NCI-H748 treated with DMSO at 0.1 percent for 48 hours (cell line): ENCODE measurements at regions not wholly inside any gene's neighbourhood (a gene's known extent, or its start where the extent isn't known, plus 50 kb on each side); places are given as distances from the start of the nearest gene placed in this dataset.
"Not testable (repeated sequence)": the region's sequence is repeated elsewhere in the genome, so short reads cannot be mapped to it uniquely, and the experiment has no call there.

Experiments
- DNase-seq: peaks from one replicate; lab custom pipeline; 2025; lab: John Stamatoyannopoulos, UW

DNA sequence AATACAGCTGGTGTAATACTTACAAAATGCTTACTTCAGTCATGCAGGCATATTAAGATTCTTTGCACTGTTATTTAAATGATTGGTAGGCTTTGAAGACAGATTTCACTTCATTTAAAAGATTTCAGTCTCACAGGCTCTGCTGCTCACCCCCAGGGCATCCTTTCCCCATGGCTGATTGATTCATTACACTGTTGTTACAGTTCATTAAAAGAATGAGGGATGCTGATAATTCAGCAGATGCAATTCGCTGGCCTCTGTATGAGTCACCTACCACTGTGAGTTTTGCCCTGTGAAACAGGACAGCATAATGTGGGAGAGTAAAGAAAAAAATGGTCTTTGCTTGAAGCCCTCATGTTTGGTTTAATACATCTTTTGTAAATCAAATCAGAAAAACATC is 246.9 kb downstream of the CYLC2 start:
- no peak for DNase-seq

DNA sequence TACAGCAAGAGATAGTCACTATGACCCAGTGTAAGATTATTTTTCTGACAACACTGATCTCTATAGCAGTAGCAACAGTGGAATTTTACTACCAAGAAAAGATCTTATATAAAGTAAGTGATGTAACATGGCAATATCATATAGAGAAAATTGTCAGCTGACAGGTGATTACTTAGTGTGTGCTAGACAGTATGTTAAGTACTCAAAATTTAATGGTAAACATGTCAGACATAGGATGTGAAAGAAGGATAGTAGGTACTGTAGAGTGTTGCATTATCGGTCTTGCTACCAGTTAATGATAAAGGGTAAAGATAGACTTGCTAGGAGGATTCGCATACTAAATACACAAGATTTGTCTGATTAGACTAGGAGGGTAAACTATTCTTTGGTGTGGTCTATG is 247.4 kb downstream of the CYLC2 start:
- no peak for DNase-seq

DNA sequence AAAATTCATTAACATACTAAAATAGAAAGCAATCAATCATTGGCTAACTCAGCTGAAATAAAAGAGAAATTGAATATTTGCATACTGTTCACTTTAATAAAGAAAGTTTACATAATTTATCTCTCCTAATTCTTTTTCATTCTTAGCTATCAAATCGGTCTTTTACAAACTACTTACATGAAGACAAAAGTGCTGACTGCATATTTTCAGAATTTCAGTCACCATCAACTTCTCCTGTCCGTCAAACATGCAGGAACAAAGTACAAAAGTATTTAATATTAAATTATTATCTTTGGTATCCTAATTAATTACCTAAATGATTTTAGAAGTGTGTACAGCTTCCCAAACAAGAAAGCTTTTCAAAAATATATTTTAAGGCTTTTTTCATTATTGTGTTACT is 248.4 kb downstream of the CYLC2 start:
- DNase-seq: no peak

DNA sequence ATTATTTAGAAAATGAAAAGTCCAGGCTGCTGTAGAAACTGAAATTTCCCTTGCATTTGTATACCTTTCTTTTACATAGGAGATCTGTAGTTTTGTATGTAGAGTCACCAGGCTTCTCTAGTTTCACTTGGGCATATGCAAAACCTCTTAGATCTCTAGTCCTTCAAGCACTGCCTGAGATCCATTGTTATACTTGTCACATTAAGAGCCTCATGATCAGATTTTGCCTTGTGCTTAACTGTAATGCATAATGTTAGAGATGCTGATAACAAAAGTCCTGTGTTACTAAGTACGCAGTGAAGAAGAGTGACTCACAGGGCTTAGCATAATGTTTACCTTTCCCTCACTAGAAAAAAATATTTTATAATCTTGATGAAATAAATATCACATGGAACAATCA is 250.2 kb downstream of the CYLC2 start:
- DNase-seq: no peak

DNA sequence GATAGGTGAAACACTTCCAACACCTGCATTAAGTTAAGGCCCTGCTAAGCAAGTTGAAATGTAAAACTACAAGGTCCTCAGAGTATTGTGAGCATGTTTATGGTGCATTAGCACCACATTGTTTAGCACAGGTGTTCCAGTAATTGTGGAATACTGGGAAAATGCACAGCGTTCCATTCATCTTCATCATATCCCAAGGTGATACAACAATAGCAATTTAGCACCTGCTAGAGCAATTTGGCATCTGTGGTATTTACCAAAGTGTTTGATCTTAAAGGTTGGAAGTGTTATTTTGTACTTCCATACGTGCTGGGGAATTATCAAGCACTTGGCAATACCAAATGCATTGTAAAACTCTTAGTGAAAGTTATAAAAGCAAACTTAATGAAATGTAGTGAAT is 266.8 kb downstream of the CYLC2 start:
- DNase-seq: peak; percentile 26

DNA sequence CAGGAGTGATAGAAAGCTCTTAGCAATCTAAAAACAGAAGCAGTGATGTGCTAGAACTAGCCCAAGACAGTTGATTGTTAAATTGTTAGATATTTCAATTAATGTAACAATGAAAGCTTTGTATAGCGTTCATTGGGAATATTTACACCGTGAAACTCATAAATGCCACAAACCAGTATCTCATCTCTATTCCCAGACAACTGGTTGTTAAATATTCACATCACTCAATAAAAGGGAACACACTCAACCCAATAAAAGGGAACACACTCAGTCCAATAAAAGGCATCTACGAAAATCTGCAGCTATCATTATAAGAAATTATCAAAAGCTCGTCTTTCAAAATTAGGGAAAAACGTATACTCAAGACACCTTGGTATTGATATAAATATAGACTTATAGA is 270.9 kb downstream of the CYLC2 start:
- DNase-seq: no peak

DNA sequence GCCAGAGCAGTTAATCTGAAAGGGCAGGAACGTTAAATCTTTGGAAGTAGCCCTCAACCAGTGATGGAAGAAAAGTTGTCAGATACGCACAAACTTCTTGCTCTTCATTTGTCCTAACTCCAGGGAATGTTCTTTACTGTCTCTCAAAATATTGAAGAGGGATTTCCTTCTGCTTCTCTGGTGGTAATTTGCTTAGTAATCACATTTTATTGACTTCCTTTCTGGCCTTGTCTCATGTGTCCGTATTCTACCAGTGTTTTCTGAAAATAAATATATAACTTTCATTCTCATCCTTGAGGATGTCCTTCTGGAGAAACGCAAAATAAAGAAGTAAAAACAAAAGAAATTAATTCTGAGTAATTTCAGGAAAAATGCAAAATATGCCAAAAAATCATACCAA is 282.1 kb downstream of the CYLC2 start:
- DNase-seq: no peak

DNA sequence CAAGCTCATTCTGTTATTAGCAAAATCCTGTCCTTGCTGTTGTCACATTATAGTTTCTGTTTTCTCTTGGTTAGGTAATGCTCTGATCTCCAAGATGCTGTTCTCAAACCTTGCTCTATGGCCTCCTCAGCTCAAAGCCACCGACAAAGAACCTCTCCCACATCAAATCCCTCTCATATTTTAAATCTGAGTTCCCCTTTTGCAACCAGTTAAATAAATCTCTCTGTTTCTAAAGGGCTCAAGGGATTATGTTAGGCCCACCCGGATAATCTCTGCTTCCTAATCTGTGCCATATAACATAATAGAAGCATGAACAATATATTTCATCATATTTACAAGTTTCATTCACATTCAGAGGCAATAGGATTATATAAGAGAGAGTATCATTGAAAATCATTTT is 286.0 kb downstream of the CYLC2 start:
- no peak for DNase-seq

DNA sequence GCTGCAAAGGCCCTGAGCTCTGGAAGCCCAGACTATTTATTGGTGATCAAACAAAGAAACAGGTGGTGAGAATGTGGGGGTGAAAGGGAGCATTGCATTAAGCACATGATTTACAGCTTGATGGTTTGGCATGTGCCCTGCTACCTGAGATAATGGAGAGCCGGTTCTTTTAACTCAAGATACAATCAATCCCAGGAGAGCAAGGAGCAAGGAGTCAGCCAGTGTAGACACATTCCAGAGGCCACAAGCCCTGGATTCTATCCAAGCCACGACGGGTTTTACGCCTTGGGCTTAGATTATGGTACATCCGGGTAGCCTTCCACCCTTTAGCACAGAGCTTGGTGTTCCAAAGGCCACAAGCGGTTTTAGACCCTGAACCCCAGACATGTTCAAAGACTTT is 292.2 kb downstream of the CYLC2 start:
- DNase-seq: no peak

DNA sequence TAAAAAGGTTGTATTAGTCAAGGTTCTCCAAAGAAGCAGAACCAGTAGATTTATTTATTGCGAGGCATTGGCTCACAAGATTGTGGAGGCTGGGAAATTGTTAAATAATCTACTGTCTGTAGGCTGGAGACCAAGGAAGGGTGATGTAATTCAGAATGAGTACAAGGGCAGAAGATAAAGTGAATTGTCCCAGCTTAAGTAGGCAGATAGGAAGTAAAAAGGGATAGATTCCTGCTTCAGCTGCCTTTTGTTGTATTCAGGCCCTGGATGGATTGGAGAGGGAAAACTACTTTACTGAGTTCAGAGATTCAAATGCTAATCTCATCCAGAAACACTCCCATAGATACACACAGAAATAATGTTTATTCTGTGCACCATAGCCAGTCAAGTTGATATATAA is 301.1 kb downstream of the CYLC2 start:
- no peak for DNase-seq

DNA sequence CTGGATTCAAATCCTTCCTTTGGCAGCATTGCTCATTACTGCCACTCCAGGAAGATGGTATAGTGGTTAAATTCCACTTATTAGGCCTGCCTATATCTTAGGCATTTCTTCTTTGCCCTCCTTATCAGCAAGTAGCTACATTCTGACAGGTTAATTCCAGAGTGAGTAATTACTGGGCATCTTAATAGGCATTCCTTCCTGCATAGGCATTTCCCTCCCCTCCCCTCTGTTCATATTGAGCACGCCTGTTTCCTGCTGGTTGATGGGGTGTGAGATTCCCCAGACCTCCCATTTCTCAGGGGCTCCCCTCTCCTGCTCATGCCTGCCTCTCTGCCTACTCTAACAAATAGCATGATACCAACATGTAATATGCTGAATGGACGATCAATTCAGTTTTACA is 305.9 kb downstream of the CYLC2 start:
- DNase-seq: no peak

DNA sequence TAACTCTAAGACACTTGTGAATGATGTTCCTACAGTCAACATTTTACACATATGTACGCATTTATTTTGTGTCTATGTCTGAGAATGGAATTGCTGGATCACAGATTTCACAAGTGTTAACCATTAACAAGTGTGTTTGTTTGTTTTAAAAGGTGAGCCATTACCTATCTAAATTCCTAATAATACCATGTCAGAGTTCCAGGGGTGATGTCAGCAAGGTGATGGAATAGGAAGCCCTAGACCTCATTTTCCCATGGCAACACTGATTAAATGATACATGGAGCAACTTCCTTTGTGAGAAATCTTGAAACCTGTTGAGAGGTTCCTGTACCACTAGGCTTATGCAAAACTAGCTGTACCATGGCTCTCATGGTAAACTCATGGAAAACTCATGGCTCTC is 309.7 kb downstream of the CYLC2 start:
- DNase-seq: no peak

DNA sequence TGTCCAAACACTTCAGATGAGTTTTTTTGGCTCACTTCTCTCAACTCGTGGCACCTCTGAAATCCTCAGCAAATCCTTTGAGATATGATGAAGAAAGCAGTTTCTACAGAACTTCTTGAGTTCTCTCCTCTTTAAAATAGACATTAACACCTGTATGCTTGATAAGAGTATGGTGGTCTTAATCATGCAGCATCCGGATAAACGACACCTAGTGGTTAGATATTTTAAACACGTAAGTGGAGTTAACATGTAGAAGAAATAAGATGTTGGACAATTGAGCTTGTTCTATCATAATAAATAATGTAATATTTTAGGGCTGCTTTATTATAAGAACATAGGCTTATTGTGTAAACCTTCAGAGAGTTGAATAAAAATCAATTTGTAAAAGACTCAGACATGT is 324.8 kb downstream of the CYLC2 start:
- DNase-seq: no peak

DNA sequence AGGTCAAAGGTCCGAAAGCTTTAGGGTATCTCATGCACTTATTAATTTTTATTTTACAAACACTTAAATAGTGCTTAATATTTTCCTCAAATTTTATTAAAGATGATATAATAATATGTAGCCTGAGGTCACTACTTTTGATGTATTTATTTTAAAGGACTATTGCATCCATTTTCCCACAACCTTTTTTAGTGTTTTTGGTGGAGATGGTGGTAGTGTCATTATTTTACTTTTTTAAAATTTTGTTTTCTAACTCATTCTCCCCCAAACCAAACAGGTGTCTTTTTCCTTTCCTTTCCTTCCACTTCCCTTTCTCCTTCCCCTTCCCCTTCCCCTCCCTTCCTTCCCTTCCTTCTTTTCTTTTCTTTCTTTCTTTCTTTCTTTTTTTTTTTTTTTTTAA is 328.6 kb downstream of the CYLC2 start:
- DNase-seq: no peak

DNA sequence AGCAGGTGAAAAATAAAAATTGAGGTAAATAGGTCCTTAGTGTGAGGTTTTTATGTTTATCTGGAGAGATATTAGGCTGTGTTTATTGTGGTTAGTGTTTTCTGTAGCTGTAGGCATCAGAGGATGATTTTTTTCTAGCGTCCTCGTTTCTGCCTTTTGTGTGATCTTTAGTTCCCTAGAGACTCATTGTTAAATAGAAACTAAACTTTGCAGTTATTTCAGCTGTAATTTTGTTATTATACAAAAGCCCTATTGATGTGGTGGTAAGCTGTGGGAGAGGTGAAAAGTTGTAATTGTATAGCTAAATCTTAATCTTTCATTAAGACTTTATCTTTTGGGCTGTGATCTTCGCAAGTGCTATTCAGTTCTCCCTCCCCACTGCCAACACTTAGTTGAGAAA is 340.3 kb downstream of the CYLC2 start:
- DNase-seq: no peak

DNA sequence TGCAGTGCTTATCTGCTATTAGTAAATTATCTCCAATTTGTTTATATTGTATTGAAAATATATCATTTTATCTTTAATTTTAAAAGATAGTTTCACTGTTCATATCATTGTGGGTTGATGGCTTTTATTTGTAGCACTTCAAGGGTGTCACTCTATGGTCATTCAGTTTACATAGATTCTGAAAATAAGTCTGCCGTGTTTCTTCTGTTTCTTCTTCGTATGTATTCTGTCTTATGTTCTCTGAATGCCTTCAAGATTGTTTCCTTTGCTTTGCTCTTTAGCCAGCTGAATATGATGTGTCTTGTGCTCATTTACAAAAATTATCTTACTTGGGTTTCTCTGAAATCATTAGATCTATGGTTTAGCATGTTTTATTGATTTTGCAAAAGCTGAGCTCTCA is 359.9 kb downstream of the CYLC2 start:
- no peak for DNase-seq

DNA sequence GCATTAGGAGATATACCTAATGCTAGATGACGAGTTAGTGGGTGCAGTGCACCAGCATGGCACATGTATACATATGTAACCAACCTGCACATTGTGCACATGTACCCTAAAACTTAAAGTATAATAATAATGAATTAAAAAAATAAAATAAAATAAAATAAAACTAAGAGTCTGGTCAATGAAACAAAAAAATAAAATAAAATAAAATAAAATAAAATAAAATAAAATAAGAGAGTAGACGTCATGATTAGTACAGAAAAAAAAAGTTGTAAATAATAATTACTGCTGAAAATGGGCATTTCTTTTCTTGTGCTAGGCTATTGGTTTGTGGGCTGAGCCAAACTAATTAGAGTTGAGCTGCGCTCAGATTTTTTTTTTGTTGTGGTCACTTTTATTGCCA is 362.8 kb downstream of the CYLC2 start:
- not testable (repeated sequence) for DNase-seq

DNA sequence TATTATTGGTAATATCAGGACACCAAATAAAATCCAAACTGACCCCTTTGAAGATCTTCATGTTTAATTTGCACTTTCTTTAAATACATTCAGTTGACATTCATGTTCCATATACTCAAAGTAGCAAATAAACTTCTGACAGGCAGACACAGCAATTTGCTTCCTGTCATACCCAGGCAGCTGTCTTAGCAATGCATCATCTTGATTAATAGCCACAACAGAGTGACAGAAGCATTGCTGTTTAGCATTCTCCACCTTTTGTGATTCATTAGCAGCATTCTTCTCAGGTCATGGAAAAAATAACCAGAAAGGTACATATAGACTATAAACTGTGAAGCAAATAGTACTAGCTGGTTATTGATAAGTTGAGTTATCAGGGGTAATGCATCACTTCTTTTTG is 366.8 kb downstream of the CYLC2 start:
- DNase-seq: no peak

DNA sequence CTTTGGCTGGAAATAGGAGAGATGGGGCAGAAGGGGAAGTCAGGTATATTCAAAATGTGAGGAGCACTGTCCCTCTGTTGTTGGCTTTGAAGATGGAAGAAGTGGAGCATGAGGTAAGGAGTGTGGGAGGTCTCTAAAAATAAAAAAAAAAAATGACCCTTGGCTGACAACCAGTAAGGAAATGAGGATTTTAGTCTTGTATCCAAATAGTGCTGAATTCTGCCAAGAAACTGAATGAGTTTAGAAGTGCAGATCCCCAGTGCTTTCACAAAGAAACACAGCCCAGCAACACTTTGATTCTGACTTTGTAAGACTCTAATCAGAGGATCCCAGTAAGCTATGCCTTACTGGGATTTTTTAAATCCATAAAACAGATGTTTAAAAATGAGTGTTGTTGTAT is 367.9 kb downstream of the CYLC2 start:
- DNase-seq: no peak

DNA sequence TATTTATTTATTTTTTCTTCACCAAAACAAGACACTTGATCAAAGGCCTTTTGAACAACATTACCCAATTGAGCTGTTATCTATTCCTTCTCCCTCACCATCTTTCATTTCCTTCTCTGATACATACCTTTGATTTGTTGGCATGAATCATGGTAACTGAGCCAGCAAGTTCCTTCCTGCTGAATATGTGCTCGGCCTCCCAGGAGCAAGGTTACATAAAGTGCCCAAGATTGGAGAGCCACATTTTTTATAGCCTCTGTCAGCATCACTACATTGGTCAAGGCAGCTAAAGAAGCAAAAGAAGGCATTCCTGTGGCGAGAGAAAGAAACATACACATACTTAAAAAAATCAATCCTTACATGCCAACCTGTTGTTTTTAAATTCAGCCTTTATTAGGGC is 369.6 kb downstream of the CYLC2 start:
- no peak for DNase-seq

DNA sequence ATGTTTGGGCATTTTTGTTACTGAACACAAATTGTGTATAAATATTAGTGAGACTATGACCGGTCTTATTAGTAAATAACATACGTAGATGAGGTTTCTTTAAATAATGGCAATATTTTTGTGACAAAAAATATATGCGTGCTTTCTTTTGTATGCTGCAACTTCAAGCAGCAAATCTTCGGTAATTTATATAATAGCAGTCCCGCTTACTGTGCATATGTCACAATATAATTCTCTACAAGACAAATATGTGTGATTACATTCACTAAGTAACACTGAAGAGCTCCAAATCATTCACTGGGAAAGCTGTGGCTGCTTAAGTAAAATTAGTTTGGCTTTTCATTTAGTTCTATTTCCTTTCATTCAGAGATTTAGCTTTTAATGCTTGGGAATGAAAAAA is 376.0 kb downstream of the CYLC2 start:
- DNase-seq: no peak

DNA sequence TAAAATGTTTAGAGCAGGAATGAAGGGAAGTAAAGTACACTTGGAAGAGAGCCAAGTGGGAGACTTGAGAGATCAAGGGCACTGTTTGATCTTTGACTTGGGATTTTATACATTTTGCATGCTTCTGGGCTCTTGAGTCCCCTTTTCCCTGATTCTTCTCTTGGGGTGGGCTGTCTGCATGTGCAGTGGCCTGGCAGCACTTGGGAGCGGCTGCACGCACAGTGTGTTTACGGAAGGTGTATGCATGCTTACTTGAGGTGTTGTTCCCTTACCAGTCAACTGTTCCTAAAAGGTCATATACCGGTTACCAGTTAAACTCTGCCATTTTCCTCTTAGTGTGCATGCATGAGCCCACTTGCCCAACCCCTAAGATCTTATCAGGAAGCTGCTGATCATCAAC is 377.7 kb downstream of the CYLC2 start:
- DNase-seq: no peak

DNA sequence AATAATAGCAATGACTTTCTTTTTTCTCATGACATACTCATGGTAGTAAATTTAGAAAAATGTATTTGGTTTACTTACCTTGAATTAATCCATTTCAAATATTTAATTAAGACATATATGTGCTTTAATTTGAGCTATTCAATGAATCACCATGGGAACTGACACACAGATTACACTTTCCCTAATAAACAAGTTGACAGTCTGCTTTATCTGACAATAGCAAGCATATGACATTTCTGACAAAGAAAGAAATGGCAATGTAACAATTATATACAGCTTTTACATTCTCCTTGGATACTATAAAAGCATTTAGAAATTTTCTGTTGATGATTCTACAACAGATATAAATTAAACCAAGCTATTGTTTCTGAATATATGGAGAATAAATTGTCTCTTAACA is 382.5 kb downstream of the CYLC2 start:
- DNase-seq: no peak

DNA sequence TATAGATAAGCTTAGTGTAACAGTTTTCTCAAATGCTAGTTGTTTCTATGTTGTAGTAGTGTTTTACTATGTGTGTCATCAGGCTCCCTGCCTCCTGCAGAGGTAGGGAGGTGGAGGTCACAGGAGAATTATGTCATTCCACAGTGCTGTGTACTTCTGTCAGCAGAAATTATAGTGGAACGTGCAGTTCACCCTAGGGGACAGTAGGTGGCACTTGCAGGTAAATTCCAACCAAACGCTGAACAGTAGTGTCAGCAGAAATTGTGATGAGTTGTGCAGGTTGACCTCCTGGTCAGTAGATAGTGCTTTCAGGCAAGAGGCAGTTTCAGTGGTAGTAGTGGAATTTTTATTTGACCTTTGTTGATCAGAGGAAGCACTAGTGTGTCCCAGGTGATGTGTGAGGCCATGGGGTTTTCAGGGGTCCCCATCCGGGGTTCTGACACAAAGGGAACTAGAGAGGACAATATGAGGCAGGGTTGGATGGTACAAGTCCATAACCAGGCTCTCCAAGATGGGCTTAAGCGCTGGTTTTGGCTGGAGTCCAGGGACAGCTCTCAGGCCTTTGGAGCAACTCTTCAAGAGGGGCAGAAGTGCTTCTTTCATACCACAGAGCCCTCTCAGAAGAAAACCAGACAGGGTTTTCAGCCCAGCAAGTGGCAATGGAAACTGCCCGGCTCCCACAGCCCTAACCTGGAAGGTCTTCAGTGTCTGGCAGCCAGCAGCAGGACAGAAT is 402.9 kb downstream of the CYLC2 start:
- peak; percentile 83 for DNase-seq

DNA sequence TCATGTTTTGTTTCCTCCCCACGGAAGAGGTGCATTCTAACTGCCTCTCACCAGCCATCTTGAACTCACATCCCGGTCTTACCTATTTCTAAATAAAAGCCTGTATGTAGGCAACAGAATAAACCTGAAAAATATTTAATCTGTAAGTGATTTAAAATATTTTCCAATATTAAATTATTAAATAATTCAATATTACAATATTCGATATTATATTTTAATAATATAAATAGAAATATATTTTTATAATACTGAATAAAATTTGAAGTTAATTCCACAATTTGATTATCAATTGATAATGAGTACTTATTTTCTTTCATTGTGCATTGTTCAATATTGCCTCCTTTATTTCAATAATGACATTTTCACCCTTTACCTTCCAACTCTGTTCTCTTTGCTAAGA is 404.4 kb downstream of the CYLC2 start:
- DNase-seq: no peak
